ENCODE measurements at regions not wholly inside any gene's neighbourhood (a gene's known extent, or its start where the extent isn't known, plus 50 kb on each side); places are given as distances from the start of the nearest gene placed in this dataset.

GRCh38 chr13:62309904-62310303 lies 894.3 kb upstream of the PCDH20 start:
- TF ChIP-seq POLR2AphosphoS5 (IDR thresholded peaks at IDR 0.05; ENCODE audit: insufficient read depth, low read depth, low read length): no peak
- TF ChIP-seq CTCF (IDR thresholded peaks at IDR 0.05; ENCODE audit: extremely low read depth in 1 of 2, insufficient read depth in 1 of 2, low read depth in 1 of 2, low read length in 2 of 2): no peak
- TF ChIP-seq MYC (IDR thresholded peaks at IDR 0.05; ENCODE audit: low read depth, low read length): no peak
- TF ChIP-seq JUN (IDR thresholded peaks at IDR 0.05; ENCODE audit: borderline replicate concordance, insufficient read depth, insufficient read length, low read depth): no peak
- no peak for TF ChIP-seq GATA2 (IDR thresholded peaks at IDR 0.05; ENCODE audit: insufficient read depth, insufficient read length, low read depth, low read length)
- TF ChIP-seq POLR2A (IDR thresholded peaks at IDR 0.05; ENCODE audit: low read depth, low read length): no peak
- no peak for TF ChIP-seq EZH2 (IDR thresholded peaks at IDR 0.05; ENCODE audit: borderline replicate concordance, low read depth, low read length, severe bottlenecking)

Data from endothelial cell of umbilical vein (primary cell).